WTC11 (cell line): ENCODE measurements at regions not wholly inside any gene's neighbourhood (a gene's known extent, or its start where the extent isn't known, plus 50 kb on each side); places are given as distances from the start of the nearest gene placed in this dataset.

Source experiments
- ATAC-seq: fragments of 200-7000 bp; cut with Tn5 transposase; 2 replicates; pipeline ENCODE4 v1.10.0; 2021; ENCODE audit warnings: mild to moderate bottlenecking, moderate library complexity
- CTCF ChIA-PET: fragments of 300-600 bp; sonication (Branson Sonifier 250); formaldehyde crosslinking; loops from one replicate; lab custom pipeline; 2021; ENCODE audit warnings: antibody characterized with exemption; lab: Charles Lee
- POLR2A ChIA-PET: fragments of 350-600 bp; sonication (Branson Sonifier 250); formaldehyde crosslinking; loops from one replicate; lab custom pipeline; 2021; ENCODE audit warnings: antibody characterized with exemption; lab: Charles Lee
- DNase-seq: peaks from one replicate; pipeline ENCODE4 v3.0.0; 2021; ENCODE audit warnings: low spot score
- H3K27ac Mint-ChIP-seq: 2 replicates; pipeline ENCODE4 v1.8.0; 2021; ENCODE audit warnings: mixed read lengths
- H3K27me3 Mint-ChIP-seq: 2 replicates; pipeline ENCODE4 v1.8.0; 2021; ENCODE audit warnings: low read depth, mild to moderate bottlenecking, moderate library complexity, mixed read lengths
- H3K36me3 Mint-ChIP-seq: 2 replicates; pipeline ENCODE4 v1.8.0; 2021; ENCODE audit warnings: mixed read lengths
- H3K4me1 Mint-ChIP-seq: 2 replicates; pipeline ENCODE4 v1.8.0; 2022; ENCODE audit warnings: mixed read lengths
- H3K4me3 Mint-ChIP-seq: 2 replicates; pipeline ENCODE4 v1.8.0; 2021; ENCODE audit warnings: mild to moderate bottlenecking, moderate library complexity, mixed read lengths
- H3K9me3 Mint-ChIP-seq: 2 replicates; pipeline ENCODE4 v1.8.0; 2021; ENCODE audit warnings: mixed read lengths
- E2F1 ChIP-seq: sonication (generic); formaldehyde crosslinking; IDR thresholded peaks from 2 replicates; pipeline ENCODE4 v1.8.0; 2022; ENCODE audit warnings: mild to moderate bottlenecking, missing genetic modification reagents
- E2F5 ChIP-seq: sonication (generic); formaldehyde crosslinking; IDR thresholded peaks from 2 replicates; pipeline ENCODE4 v1.8.1; 2022; ENCODE audit warnings: mild to moderate bottlenecking, moderate library complexity, missing genetic modification reagents
- ERG ChIP-seq: fragments of 250-450 bp; sonication (Bioruptor Pico); IDR thresholded peaks from 2 replicates; pipeline ENCODE4 v1.8.0; 2021; ENCODE audit warnings: mild to moderate bottlenecking
- ETV6 ChIP-seq: sonication (generic); formaldehyde crosslinking; IDR thresholded peaks from 2 replicates; pipeline ENCODE4 v1.8.1; 2022; ENCODE audit warnings: mild to moderate bottlenecking, missing genetic modification reagents
- GABPB1 ChIP-seq: sonication (generic); formaldehyde crosslinking; IDR thresholded peaks from 2 replicates; pipeline ENCODE4 v1.8.1; 2023; ENCODE audit warnings: mild to moderate bottlenecking, missing genetic modification reagents
- MYBL2 ChIP-seq: sonication (generic); formaldehyde crosslinking; IDR thresholded peaks from 2 replicates; pipeline ENCODE4 v1.8.1; 2023; ENCODE audit warnings: mild to moderate bottlenecking, moderate library complexity, missing genetic modification reagents
- PRDM15 ChIP-seq: sonication (generic); formaldehyde crosslinking; IDR thresholded peaks from 2 replicates; pipeline ENCODE4 v1.8.0; 2022; ENCODE audit warnings: missing genetic modification reagents
- PRRX2 ChIP-seq: fragments of 250-450 bp; sonication (Bioruptor Pico); IDR thresholded peaks from 2 replicates; pipeline ENCODE4 v1.8.0; 2021; ENCODE audit warnings: mild to moderate bottlenecking
- SP1 ChIP-seq: sonication (generic); formaldehyde crosslinking; conservative IDR thresholded peaks from 2 replicates; pipeline ENCODE4 v1.8.1; 2022; ENCODE audit warnings: missing genetic modification reagents
- TCF7 ChIP-seq: sonication (generic); formaldehyde crosslinking; IDR thresholded peaks from 2 replicates; pipeline ENCODE4 v1.8.0; 2022; ENCODE audit warnings: mild to moderate bottlenecking, low read depth, missing genetic modification reagents, moderate library complexity
- TEAD1 ChIP-seq: sonication (generic); formaldehyde crosslinking; IDR thresholded peaks from 2 replicates; pipeline ENCODE4 v1.8.0; 2022; ENCODE audit warnings: mild to moderate bottlenecking, missing genetic modification reagents
- ZNF232 ChIP-seq: sonication (generic); formaldehyde crosslinking; IDR thresholded peaks from 2 replicates; pipeline ENCODE4 v1.8.0; 2022; ENCODE audit warnings: mild to moderate bottlenecking, missing genetic modification reagents
- ZNF423 ChIP-seq: fragments of 250-450 bp; sonication (Bioruptor Pico); IDR thresholded peaks from 2 replicates; pipeline ENCODE4 v2.1.2; 2022; ENCODE audit warnings: mild to moderate bottlenecking, moderate library complexity
- ZNF532 ChIP-seq: fragments of 250-450 bp; sonication (Bioruptor Pico); IDR thresholded peaks from 2 replicates; pipeline ENCODE4 v1.9.0; 2021; ENCODE audit warnings: mild to moderate bottlenecking, borderline replicate concordance
- ZNF671 ChIP-seq: fragments of 250-450 bp; sonication (Bioruptor Pico); IDR thresholded peaks from 2 replicates; pipeline ENCODE4 v1.8.0; 2021; ENCODE audit warnings: mild to moderate bottlenecking

GRCh38 chr14:64644629-64645028, 59.6 kb upstream of the PLEKHG3 start (continued):
- TF ChIP-seq E2F1 (CRISPR knock-in tag) (no peak), GABPB1 (CRISPR knock-in tag) (no peak), PRRX2 (CRISPR knock-in tag) (no peak), ZNF232 (CRISPR knock-in tag) (no peak), ETV6 (CRISPR knock-in tag) (no peak)

- Mint-ChIP-seq H3K9me3 (peaks cover 14% of the 10 kb centered on the region), H3K4me1 (peaks cover 46% of the 10 kb centered on the region), H3K27ac (peak overlapping the region; percentile 100), H3K27me3 (no peaks in the 10 kb centered on the region), H3K4me3 (peak overlapping the region; percentile 43), H3K36me3 (peaks cover 12% of the 10 kb centered on the region)
- TF ChIP-seq E2F5 (CRISPR knock-in tag) (no peak), ZNF671 (CRISPR knock-in tag) (no peak), TEAD1 (0 out of 2 replicates have a peak, but pooled peaks have one; percentile 15), PRDM15 (peak; percentile 51; the same call in 1 of the 2 replicates), MYBL2 (CRISPR knock-in tag) (no peak), TCF7 (CRISPR knock-in tag) (no peak), ERG (CRISPR knock-in tag) (no peak), ZNF423 (CRISPR knock-in tag) (peak; percentile 93), SP1 (no peak), ZNF532 (0 out of 2 replicates have a peak, but pooled peaks have one; percentile 61)
- ChIA-PET CTCF (interaction anchor here (0.7 to 2.0 kb wide), 5 partner anchors 8 to 134 kb away, joined by 3 to 15 read pairs (median 4); partner anchors contain the start of gene HSPA2), POLR2A (interaction anchor here (1.8 kb wide), 1 partner anchor 59 kb away, joined by 5 read pairs; the partner anchor contains the start of gene PLEKHG3)
- ATAC-seq (peak; percentile 86), DNase-seq (peak; percentile 44)
Measured at GRCh38 chr14:64645220-64645892, 58.9 kb upstream of the PLEKHG3 start.
